Progenitor cell of endocrine pancreas (in vitro differentiated cells): ENCODE measurements at regions not wholly inside any gene's neighbourhood (a gene's known extent, or its start where the extent isn't known, plus 50 kb on each side); places are given as distances from the start of the nearest gene placed in this dataset.

Experiments used
- DNase-seq: peaks from one replicate; pipeline ENCODE4 v3.0.0; 2021; ENCODE audit warnings: low spot score; ENCODE audit not compliant: unreplicated experiment
- H3K27ac Mint-ChIP-seq: 2 replicates; pipeline ENCODE4 v1.8.0; 2021; ENCODE audit warnings: mild to moderate bottlenecking, moderate library complexity, mixed read lengths
- H3K27me3 Mint-ChIP-seq: 2 replicates; pipeline ENCODE4 v1.8.0; 2021; ENCODE audit warnings: mixed read lengths
- H3K36me3 Mint-ChIP-seq: 2 replicates; pipeline ENCODE4 v1.8.0; 2022; ENCODE audit warnings: mixed read lengths; ENCODE audit not compliant: insufficient read depth
- H3K4me1 Mint-ChIP-seq: 2 replicates; pipeline ENCODE4 v1.8.0; 2021; ENCODE audit warnings: low read depth, mixed read lengths
- H3K4me3 Mint-ChIP-seq: 2 replicates; pipeline ENCODE4 v1.8.0; 2021; ENCODE audit warnings: low read depth, mild to moderate bottlenecking, moderate library complexity, mixed read lengths
- H3K9me3 Mint-ChIP-seq: 2 replicates; pipeline ENCODE4 v1.8.0; 2021; ENCODE audit warnings: low read depth, mixed read lengths
- CTCF ChIP-seq: fragments of 200-600 bp; sonication (generic); IDR thresholded peaks from one replicate; pipeline ENCODE4 v1.5.0; 2021; ENCODE audit warnings: antibody characterized with exemption, mild to moderate bottlenecking; ENCODE audit not compliant: unreplicated experiment

GRCh38 chr7:49261928-49262327 lies 337.6 kb downstream of the CDC14C start:
- Mint-ChIP-seq H3K4me1 (no peaks in the 10 kb centered on the region), H3K27ac (no peak overlapping the region), H3K9me3 (no peaks in the 10 kb centered on the region), H3K36me3 (no peaks in the 10 kb centered on the region), H3K4me3 (no peak overlapping the region), H3K27me3 (no peaks in the 10 kb centered on the region)
- no peak for TF ChIP-seq CTCF
- no peak for DNase-seq

- no peak overlapping the region for H3K27ac Mint-ChIP-seq
- no peaks in the 10 kb centered on the region for H3K4me1 Mint-ChIP-seq
- no peaks in the 10 kb centered on the region for H3K9me3 Mint-ChIP-seq
- no peak for DNase-seq
- H3K4me3 Mint-ChIP-seq, result no peak overlapping the region
- no peak for TF ChIP-seq CTCF
- H3K36me3 Mint-ChIP-seq, result no peaks in the 10 kb centered on the region
- no peaks in the 10 kb centered on the region for H3K27me3 Mint-ChIP-seq
Observed at GRCh38 chr7:49264530-49264929, 340.2 kb downstream of the CDC14C start.

GRCh38 chr7:49273897-49274296 lies 349.6 kb downstream of the CDC14C start:
- Mint-ChIP-seq H3K4me3 (no peak overlapping the region), H3K27me3 (no peaks in the 10 kb centered on the region)

GRCh38 chr7:49279891-49280290 lies 355.5 kb downstream of the CDC14C start:
- Mint-ChIP-seq H3K27ac (no peak overlapping the region), H3K4me1 (peaks cover 6% of the 10 kb centered on the region), H3K36me3 (no peaks in the 10 kb centered on the region), H3K4me3 (no peak overlapping the region), H3K27me3 (no peaks in the 10 kb centered on the region), H3K9me3 (no peaks in the 10 kb centered on the region)
- no peak for DNase-seq
- no peak for TF ChIP-seq CTCF

More at GRCh38 chr7:49273897-49274296, 349.6 kb downstream of the CDC14C start:
- Mint-ChIP-seq H3K36me3 (no peaks in the 10 kb centered on the region), H3K9me3 (no peaks in the 10 kb centered on the region), H3K27ac (no peak overlapping the region), H3K4me1 (no peaks in the 10 kb centered on the region)
- no peak for DNase-seq
- no peak for TF ChIP-seq CTCF

- no peak overlapping the region for H3K4me3 Mint-ChIP-seq
- H3K27ac Mint-ChIP-seq, result no peak overlapping the region
- no peaks in the 10 kb centered on the region for H3K27me3 Mint-ChIP-seq
- no peak for DNase-seq
- no peaks in the 10 kb centered on the region for H3K36me3 Mint-ChIP-seq
- peaks cover 7% of the 10 kb centered on the region for H3K4me1 Mint-ChIP-seq
- TF ChIP-seq CTCF, result no peak
- H3K9me3 Mint-ChIP-seq, result no peaks in the 10 kb centered on the region
Observed at GRCh38 chr7:49287653-49288052, 363.3 kb downstream of the CDC14C start.
